ENCODE measurements at regions not wholly inside any gene's neighbourhood (a gene's known extent, or its start where the extent isn't known, plus 50 kb on each side); places are given as distances from the start of the nearest gene placed in this dataset.
"Not testable (repeated sequence)": the region's sequence is repeated elsewhere in the genome, so short reads cannot be mapped to it uniquely, and the experiment has no call there.

DNA sequence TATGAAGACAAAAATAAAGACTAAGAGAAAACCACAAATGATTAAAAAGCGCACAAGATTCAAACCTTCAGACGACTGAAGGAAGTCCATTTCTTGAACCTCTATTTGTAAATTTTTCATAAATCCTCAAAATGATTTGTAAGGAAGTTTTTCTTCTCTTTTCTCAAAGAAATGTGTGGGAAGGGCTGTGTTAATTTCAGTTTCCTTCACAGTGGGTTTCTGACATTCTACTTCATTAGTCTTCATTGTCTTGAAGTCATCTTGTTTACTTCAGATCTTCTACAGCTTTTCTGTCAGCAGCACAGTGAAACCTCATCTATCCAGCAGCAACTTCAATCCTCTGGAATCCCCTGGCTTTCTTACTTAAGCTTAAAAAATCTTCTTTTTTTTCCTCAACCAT, 87.6 kb upstream of the MYLIP start:
- TF ChIP-seq, protein P1, sequence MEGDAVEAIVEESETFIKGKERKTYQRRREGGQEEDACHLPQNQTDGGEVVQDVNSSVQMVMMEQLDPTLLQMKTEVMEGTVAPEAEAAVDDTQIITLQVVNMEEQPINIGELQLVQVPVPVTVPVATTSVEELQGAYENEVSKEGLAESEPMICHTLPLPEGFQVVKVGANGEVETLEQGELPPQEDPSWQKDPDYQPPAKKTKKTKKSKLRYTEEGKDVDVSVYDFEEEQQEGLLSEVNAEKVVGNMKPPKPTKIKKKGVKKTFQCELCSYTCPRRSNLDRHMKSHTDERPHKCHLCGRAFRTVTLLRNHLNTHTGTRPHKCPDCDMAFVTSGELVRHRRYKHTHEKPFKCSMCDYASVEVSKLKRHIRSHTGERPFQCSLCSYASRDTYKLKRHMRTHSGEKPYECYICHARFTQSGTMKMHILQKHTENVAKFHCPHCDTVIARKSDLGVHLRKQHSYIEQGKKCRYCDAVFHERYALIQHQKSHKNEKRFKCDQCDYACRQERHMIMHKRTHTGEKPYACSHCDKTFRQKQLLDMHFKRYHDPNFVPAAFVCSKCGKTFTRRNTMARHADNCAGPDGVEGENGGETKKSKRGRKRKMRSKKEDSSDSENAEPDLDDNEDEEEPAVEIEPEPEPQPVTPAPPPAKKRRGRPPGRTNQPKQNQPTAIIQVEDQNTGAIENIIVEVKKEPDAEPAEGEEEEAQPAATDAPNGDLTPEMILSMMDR (IDR thresholded peaks at IDR 0.05; ENCODE audit: insufficient read depth in 1 of 2, low read depth in 1 of 2, low read length in 1 of 2, severe bottlenecking in 1 of 2, unreplicated experiment in 1 of 2): no peak
- Mint-ChIP-seq H3K4me1 (ENCODE audit: low read depth, unreplicated experiment) (no peaks in the 10 kb centered on the region), H3K36me3 (ENCODE audit: insufficient read depth, unreplicated experiment) (no peaks in the 10 kb centered on the region), H3K27me3 (ENCODE audit: insufficient read depth, unreplicated experiment) (no peaks in the 10 kb centered on the region), H3K9me3 (ENCODE audit: unreplicated experiment) (peaks cover 19% of the 10 kb centered on the region), H3K27ac (ENCODE audit: unreplicated experiment) (no peak overlapping the region), H3K4me3 (ENCODE audit: unreplicated experiment) (no peak overlapping the region)
- ChIA-PET CTCF (no interaction called here), POLR2A (no interaction called here)
- DNase-seq: no peak
- intact Hi-C loops (cut with micrococcal nuclease; ENCODE audit: unreplicated experiment): no loop called here
- no peaks in the 10 kb centered on the region for H3K36me3 ChIP-seq (ENCODE audit: control insufficient read depth, insufficient read depth, low read length)
- no peaks in the 10 kb centered on the region for H3K4me1 ChIP-seq
- no peaks in the 10 kb centered on the region for H3K27me3 ChIP-seq (replicated peaks; ENCODE audit: control insufficient read depth, insufficient read depth, low read length)
- no TSS peak for BruUV-seq (replicated peaks)
- no peak overlapping the region for H3K4me3 ChIP-seq (ENCODE audit: low read depth, low read length)
- no peaks in the 10 kb centered on the region for H3K9me3 ChIP-seq

DNA sequence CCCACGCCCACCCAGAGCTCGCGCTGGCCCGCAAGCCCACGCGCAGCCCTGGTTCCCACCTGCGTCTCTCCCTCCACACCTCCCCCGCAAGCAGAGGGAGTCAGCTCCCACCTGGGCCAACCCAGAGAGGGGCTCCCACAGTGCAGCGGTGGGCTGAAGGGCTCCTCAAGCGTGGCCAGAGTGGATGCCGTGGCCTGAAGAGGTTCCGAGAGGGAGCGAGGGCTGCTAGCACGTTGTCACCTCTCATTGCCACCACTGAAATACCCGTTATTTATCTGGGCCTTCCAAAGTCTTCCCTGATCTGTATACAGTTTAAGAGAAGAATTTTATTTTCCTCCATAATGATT, 88.3 kb upstream of the MYLIP start:
- Mint-ChIP-seq H3K4me1 (ENCODE audit: low read depth, unreplicated experiment) (no peaks in the 10 kb centered on the region), H3K36me3 (ENCODE audit: insufficient read depth, unreplicated experiment) (no peaks in the 10 kb centered on the region), H3K27me3 (ENCODE audit: insufficient read depth, unreplicated experiment) (no peaks in the 10 kb centered on the region), H3K27ac (ENCODE audit: unreplicated experiment) (no peak overlapping the region), H3K4me3 (ENCODE audit: unreplicated experiment) (no peak overlapping the region), H3K9me3 (ENCODE audit: unreplicated experiment) (peaks cover 19% of the 10 kb centered on the region)
- ChIA-PET POLR2A (no interaction called here), CTCF (no interaction called here)
- Histone ChIP-seq H3K4me3 (ENCODE audit: low read depth, low read length) (no peak overlapping the region), H3K36me3 (ENCODE audit: control insufficient read depth, insufficient read depth, low read length) (no peaks in the 10 kb centered on the region), H3K27me3 (replicated peaks; ENCODE audit: control insufficient read depth, insufficient read depth, low read length) (no peaks in the 10 kb centered on the region), H3K4me1 (no peaks in the 10 kb centered on the region), H3K9me3 (no peaks in the 10 kb centered on the region)
- no peak for DNase-seq
- intact Hi-C loops (cut with micrococcal nuclease; ENCODE audit: unreplicated experiment): no loop called here
- TF ChIP-seq, protein P1 (IDR thresholded peaks at IDR 0.05; ENCODE audit: insufficient read depth in 1 of 2, low read depth in 1 of 2, low read length in 1 of 2, severe bottlenecking in 1 of 2, unreplicated experiment in 1 of 2): no peak
- no TSS peak for BruUV-seq (replicated peaks)

DNA sequence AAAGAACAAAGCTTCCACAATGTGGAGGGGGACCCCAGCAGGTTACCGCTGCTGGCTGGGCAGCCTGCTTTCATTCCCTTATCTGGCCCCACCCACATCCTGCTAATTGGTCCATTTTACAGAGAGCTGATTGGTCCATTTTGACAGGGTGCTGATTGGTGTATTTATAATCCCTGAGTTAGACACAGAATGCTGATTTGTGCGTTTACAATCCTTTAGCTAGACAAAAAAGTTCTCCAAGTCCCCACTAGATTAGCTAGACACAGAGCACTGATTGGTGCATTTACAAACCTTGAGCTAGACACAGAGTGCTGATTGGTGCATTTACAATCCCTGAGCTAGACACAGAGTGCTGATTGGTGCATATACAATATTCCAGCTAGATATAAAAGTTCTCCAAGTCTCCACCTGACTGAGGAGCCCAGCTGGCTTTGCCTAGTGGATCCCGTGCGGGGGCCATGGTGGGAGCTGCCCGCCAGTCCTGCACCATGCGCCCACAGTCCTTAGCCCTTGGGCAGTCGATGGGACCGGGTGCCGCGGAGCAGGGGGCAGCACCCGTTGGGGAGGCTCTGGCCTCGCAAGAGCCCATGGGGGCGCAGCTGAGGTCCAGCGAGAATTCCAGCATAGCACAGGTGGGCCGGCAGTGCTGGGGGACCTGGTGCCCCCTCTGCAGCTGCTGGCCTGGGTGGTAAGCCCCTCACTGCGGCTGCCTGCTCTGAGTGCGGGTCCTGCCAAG, 88.8 kb upstream of the MYLIP start:
- CTCF ChIA-PET; POLR2A ChIA-PET; H3K36me3 Mint-ChIP-seq (ENCODE audit: insufficient read depth, unreplicated experiment): not testable (repeated sequence)

DNA sequence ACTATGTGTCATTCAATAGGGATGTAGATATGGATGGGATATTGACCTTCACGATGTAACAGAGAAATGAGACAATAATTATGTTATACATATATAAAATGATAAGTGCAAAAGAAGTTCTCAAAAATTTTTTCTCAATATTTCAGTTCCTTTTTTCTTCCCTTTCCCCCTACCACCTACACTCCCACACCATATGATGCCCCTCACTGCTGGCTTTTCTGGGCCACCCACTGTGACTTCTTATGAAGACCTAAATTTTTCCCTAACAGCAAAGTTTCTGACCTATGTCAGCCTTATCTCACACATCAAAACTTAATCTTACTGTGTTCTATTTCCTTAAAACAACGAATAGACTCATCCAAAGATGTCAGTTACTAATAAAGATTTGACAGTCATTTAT, 89.9 kb upstream of the MYLIP start:
- no peaks in the 10 kb centered on the region for H3K9me3 ChIP-seq
- H3K4me1 ChIP-seq: no peaks in the 10 kb centered on the region
- Mint-ChIP-seq H3K4me3 (ENCODE audit: unreplicated experiment) (no peak overlapping the region), H3K9me3 (ENCODE audit: unreplicated experiment) (peaks cover 19% of the 10 kb centered on the region), H3K27ac (ENCODE audit: unreplicated experiment) (no peak overlapping the region), H3K27me3 (ENCODE audit: insufficient read depth, unreplicated experiment) (no peaks in the 10 kb centered on the region), H3K36me3 (ENCODE audit: insufficient read depth, unreplicated experiment) (no peaks in the 10 kb centered on the region), H3K4me1 (ENCODE audit: low read depth, unreplicated experiment) (no peaks in the 10 kb centered on the region)
- H3K36me3 ChIP-seq (ENCODE audit: control insufficient read depth, insufficient read depth, low read length): no peaks in the 10 kb centered on the region
- no TSS peak for BruUV-seq (replicated peaks)
- CTCF ChIA-PET: no interaction called here
- intact Hi-C loops (cut with micrococcal nuclease; ENCODE audit: unreplicated experiment): no loop called here
- no peak overlapping the region for H3K4me3 ChIP-seq (ENCODE audit: low read depth, low read length)
- no peak for DNase-seq
- POLR2A ChIA-PET: no interaction called here
- TF ChIP-seq, protein P1 (IDR thresholded peaks at IDR 0.05; ENCODE audit: insufficient read depth in 1 of 2, low read depth in 1 of 2, low read length in 1 of 2, severe bottlenecking in 1 of 2, unreplicated experiment in 1 of 2): no peak
- no peaks in the 10 kb centered on the region for H3K27me3 ChIP-seq (replicated peaks; ENCODE audit: control insufficient read depth, insufficient read depth, low read length)

More for the DNA sequence above, 88.8 kb upstream of the MYLIP start:
- H3K36me3 ChIP-seq (ENCODE audit: control insufficient read depth, insufficient read depth, low read length); H3K4me3 ChIP-seq (ENCODE audit: low read depth, low read length); H3K27me3 ChIP-seq (replicated peaks; ENCODE audit: control insufficient read depth, insufficient read depth, low read length); DNase-seq; H3K4me1 ChIP-seq; H3K9me3 ChIP-seq; BruUV-seq (replicated peaks); H3K27me3 Mint-ChIP-seq (ENCODE audit: insufficient read depth, unreplicated experiment); intact Hi-C loops (cut with micrococcal nuclease; ENCODE audit: unreplicated experiment); H3K4me3 Mint-ChIP-seq (ENCODE audit: unreplicated experiment); H3K27ac Mint-ChIP-seq (ENCODE audit: unreplicated experiment); H3K4me1 Mint-ChIP-seq (ENCODE audit: low read depth, unreplicated experiment): not testable (repeated sequence)
- peaks cover 19% of the 10 kb centered on the region for H3K9me3 Mint-ChIP-seq (ENCODE audit: unreplicated experiment)
